HG02938 (cell line): ENCODE measurements at regions not wholly inside any gene's neighbourhood (a gene's known extent, or its start where the extent isn't known, plus 50 kb on each side); places are given as distances from the start of the nearest gene placed in this dataset.

Experiments
- ATAC-seq: cut with Tn5 transposase; IDR thresholded peaks from one replicate; pipeline ENCODE4 v1.9.1; 2021; ENCODE audit warnings: mild to moderate bottlenecking, moderate library complexity; ENCODE audit not compliant: unreplicated experiment

- ATAC-seq, result no peak
These were observed 824.4 kb upstream of the TYRP1 start for GRCh38 chr9:11868795-11869194.

DNA sequence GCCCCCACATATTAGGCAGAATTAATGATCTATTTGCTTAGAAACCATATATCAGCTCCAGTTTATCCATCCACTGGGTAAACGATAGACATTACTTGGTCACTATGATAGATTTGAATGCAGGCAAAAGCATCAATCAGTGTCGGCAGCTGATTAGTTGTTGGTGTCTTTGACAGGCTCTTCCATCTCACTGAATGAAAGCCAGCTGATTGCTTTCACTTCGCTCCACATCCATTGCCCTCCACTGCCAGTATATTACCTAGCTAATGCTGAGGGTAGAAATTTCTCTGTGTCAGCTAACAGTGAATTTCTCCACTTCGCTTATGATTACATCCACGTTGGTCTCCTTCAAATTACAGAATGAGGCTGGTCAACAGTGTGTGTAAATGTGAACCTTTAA lies 821.3 kb upstream of the TYRP1 start:
- ATAC-seq, result no peak

DNA sequence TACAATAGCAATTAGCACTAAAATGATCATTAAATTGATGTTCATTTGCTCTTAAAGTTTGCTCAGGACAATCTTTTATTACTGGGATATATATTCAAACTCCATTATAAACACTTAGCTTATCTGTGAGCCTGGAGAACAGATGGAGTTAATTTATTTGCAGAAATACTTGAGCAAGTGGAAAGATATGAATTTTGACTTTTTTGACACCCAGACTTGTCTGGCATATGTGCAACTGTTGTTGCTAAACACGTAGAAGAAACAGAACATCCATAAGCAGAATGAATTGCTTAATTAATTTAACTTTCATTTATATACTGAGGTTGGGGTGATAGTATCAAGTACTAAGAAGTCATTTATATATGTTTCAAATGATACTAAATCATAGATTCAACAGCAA lies 820.7 kb upstream of the TYRP1 start:
- no peak for ATAC-seq

DNA sequence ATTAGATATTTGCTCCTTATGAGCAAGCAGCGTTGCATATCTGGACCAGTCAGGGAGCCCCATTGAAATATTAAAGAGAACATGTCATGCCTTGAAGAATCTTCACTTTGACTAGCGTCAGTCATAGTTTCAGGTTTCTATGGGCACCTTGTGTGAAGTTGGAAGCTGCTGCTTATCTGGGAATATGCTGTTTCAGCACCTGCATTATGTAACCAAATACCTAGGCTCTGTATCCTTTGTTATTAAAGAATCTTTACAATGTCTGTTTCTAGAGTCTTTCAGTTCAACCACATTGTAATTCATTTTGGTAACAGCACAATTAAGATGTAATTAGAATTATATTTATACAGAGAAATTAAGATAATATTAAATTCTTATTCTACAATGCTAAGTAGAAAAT lies 818.8 kb upstream of the TYRP1 start:
- ATAC-seq, result no peak

DNA sequence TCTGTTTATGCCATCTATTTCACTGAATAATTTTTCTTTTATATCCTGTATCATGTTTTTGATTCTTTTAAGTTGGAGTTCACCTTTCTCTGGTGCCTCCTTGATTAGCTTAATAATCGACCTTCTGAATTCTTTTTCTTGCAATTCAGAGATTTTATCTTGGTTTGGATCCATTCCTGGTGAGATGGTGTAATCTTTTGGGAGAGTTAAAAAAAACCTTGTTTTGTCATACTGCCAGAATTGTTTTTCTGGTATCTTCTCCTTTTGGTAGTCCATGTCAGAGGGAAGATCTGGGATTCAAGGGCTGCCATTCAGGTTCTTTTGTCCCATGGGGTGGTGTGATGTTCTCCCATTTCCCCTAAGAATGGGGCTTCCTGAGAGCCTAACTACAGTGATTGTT lies 800.8 kb upstream of the TYRP1 start:
- no peak for ATAC-seq

DNA sequence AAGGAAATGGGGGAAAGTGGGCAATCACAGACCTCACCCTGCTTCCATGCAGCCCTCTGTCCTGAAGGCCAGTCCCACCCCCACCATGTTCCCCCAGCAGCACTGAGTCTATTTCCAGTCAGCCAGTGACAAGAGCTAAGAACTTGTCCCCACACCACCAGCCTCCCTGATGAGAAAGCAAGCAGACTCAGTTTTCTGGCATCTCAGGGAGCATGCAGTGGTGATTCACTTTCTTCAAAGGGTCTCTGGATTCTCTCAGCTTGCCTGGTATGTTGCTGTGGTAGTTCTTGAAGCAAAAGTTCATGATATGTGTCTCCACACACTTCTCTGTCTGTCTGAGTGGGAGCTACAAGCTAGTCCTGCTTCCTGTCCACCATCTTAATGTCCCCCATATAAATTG lies 799.9 kb upstream of the TYRP1 start:
- ATAC-seq, result no peak

DNA sequence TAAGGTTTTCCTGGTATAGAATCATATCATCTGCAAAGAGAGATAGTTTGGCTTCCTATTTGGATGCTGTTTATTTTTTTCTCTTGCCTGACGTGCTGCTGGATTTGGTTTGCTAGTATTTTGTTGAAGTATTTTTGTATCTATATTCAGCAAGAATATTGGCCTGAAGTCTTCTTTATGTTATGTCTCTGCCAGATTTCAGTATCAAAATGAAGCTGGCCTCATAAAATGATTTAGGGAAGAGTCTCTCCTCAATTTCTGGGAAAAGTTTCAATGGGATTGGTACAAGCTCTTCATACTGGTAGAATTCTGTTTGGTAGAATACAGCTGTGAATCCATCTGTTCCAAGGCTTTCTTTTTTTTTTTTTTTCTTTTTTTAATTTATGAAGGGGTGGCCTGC lies 799.0 kb upstream of the TYRP1 start:
- ATAC-seq, result no peak

DNA sequence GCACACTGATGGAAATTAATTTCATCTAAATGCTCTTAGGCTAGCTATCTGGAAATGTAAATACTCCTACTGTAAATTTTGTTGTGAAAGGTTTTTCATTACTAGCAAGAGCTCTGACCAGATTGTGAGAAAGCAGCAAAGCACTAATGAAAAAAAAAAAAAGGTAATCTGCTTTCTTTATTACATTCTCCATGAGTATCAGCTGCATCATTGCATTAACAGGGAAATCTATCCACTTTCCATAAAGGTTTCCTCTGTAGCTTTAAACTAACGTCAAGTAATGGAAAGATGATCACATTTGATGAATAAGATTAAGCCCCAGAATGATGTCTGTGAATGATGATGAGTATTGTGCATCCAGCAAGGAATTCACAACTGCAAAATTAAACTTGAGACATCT lies 790.6 kb upstream of the TYRP1 start:
- ATAC-seq, result no peak

- no peak for ATAC-seq
These were observed 777.5 kb upstream of the TYRP1 start for GRCh38 chr9:11915699-11916098.

DNA sequence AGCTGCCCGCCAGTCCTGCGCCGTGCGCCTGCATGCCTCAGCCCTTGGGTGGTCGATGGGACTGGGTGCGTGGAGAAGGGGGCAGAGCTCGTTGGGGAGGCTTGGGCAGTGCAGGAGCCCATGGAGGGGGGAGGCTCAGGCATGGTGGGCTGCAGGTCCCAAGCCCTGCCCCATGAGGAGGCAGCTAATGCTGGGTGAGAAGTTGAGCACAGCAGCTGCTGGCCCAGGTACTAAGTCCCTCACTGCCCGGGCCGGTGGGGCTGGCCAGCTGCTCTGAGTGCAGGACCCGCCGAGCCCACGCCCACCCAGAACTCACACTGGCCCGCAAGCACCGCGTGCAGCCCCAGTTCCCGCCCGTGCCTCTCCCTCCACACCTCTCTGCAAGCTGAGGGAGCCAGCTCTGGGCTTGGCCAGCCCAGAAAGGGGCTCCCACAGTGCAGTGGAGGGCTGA lies 764.3 kb upstream of the TYRP1 start:
- no peak for ATAC-seq

GRCh38 chr9:11931109-11931508 lies 762.1 kb upstream of the TYRP1 start:
- ATAC-seq, result no peak

DNA sequence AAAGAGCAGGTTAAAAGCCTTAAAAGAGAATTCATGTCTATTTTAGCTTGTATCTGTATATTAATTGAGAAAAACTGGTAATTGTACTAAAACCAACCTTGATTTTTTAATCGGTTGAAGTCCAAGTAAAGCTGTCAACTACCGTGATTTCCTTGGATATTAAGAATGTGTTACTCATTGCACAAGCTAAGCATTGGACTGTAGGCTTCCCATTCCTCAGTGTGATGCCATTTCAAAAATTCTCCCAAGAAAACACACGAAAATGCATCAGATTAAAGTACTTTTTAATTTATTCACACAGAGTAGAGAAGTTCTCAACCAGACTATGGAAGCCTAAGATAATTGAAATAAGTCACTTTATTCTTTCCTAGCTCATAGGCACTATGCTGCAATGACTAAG lies 761.4 kb upstream of the TYRP1 start:
- ATAC-seq, result no peak

DNA sequence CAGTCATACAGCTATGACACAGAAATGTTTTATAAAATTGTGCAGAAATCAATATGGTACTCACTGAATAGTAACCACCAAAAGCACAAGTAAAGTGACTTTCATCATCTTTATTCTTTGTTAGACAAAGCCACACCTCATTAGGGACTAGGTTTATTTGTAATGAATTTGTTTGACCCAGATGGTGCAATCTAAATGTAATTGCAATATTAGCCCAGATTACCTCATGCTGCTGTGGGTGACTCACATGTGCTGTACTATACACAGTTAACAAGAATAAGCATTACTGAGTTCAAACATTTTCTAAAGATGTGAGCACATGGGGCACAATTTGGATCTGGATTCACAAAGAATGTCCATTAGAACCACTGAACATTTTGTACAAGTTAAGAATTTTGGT lies 759.3 kb upstream of the TYRP1 start:
- ATAC-seq, result no peak

- no peak for ATAC-seq
These were observed 746.7 kb upstream of the TYRP1 start for GRCh38 chr9:11946531-11946930.

GRCh38 chr9:11962327-11962726 lies 730.9 kb upstream of the TYRP1 start:
- ATAC-seq, result no peak

DNA sequence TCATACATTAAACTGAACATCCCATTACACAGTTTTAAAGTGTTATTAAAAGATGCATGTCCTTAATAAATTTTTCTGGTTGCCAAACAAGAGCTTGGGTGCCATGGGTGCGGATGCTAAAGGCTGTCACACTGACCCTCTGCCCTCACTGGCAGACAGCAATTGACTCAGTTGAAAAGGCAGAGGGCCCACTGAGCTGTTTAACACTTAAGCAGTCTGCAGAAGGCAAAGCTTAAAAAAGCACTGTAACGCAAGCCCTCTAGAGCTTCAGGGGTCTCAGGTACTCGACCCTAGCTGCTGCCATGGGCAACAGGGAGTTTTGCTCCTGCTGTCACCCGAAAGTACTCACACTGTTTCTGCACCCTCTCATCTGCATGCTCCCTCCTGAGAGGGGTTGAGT lies 726.4 kb upstream of the TYRP1 start:
- ATAC-seq, result no peak

DNA sequence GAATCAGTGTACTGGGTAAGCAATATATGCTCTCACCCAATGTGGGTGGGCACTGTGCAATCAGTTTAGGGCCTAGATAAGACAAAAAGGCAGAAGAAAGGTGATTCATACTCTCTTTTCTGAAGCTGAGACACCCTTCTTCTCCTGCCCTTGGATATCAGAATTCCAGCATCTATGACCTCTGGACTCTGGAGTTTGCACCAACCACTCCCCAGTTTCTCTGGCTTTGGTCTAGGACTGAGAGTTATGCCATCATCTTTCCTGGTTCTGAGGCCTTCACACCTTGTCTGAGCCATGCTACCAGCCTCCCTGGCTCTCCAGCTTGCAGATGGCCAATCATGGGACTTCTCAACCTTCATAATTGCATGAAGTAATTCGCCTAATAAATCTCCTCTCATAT lies 724.6 kb upstream of the TYRP1 start:
- ATAC-seq, result no peak

- ATAC-seq, result no peak
These were observed 720.2 kb upstream of the TYRP1 start for GRCh38 chr9:11973011-11973410.

DNA sequence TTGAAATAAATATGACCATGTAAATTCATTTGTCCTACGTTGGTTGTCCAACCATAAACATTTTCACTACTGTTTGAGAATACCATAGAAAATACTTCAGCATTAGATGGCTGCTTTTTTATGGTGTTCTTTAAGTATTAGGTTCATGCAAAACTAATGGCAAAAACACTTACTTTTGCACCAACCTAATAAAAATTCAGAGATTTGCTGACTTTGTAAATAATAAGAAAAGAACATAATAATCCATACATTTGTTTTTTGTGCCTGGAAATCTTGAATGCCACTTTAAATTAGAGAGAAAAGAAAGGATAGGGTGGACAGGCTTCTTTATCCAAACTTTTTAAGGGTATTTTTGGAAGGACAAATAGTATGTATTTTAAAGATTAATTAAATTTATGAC lies 719.7 kb upstream of the TYRP1 start:
- ATAC-seq, result no peak

DNA sequence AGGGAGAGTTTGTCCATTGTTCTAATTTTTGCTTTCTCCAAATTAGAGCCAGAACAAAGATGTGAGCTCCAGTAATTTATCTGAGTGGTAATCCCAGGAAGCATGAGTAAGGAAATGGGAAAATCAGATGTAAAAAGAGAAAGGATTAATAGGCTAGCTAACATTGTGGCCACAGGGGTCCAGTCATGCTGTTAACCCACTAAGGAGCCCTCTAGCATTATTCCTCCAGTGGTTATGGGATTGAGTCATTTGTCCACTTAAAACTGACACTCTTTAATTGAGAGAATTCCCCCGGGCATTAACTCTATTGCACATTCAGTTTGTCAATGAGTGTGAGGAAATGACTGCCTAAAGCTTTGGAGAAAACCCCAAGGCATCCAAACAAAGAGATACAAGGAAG lies 700.3 kb upstream of the TYRP1 start:
- no peak for ATAC-seq

- no peak for ATAC-seq
These were observed 678.7 kb upstream of the TYRP1 start for GRCh38 chr9:12014488-12014887.

GRCh38 chr9:12054235-12054634 lies 639.0 kb upstream of the TYRP1 start:
- ATAC-seq, result no peak

DNA sequence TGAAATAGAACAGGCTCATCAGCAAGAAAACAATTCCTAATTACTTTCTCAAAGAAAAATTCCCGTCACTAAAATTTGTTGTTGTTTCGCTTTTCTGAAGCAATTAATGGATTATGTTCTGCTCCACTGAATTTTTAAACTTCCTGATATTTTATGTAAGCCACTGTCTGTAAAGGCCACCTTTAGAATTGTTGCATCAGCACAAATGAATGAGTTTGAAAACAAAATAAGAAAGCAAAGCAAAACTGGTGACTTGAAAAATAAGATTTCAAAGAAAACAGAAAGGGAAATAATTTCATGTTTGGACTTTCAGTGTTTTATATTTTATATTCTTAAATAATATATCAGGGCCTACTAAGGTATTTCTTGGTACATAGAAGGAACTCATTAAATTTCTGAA lies 636.3 kb upstream of the TYRP1 start:
- ATAC-seq, result no peak

GRCh38 chr9:12060067-12060466 lies 633.1 kb upstream of the TYRP1 start:
- no peak for ATAC-seq
